GM19397 (cell line): ENCODE measurements at regions not wholly inside any gene's neighbourhood (a gene's known extent, or its start where the extent isn't known, plus 50 kb on each side); places are given as distances from the start of the nearest gene placed in this dataset.
"Not testable (repeated sequence)": the region's sequence is repeated elsewhere in the genome, so short reads cannot be mapped to it uniquely, and the experiment has no call there.

Experiments
- ATAC-seq: cut with Tn5 transposase; IDR thresholded peaks from one replicate; pipeline ENCODE4 v1.9.1; 2021; ENCODE audit warnings: mild to moderate bottlenecking, moderate library complexity; ENCODE audit not compliant: unreplicated experiment

GRCh38 chr7:119748991-119749390 is 524.0 kb upstream of the KCND2 start:
- no peak for ATAC-seq

GRCh38 chr7:119756687-119757086 is 516.3 kb upstream of the KCND2 start:
- ATAC-seq, result no peak

GRCh38 chr7:119758254-119758653 is 514.7 kb upstream of the KCND2 start:
- no peak for ATAC-seq

- ATAC-seq, result no peak
Observed at GRCh38 chr7:119761776-119762175, 511.2 kb upstream of the KCND2 start.

GRCh38 chr7:119782286-119782685 is 490.7 kb upstream of the KCND2 start:
- ATAC-seq, result no peak

GRCh38 chr7:119783799-119784198 is 489.2 kb upstream of the KCND2 start:
- no peak for ATAC-seq

GRCh38 chr7:119802147-119802546 is 470.8 kb upstream of the KCND2 start:
- ATAC-seq, result no peak

GRCh38 chr7:119825091-119825655 is 447.8 kb upstream of the KCND2 start:
- no peak for ATAC-seq

- no peak for ATAC-seq
Observed at GRCh38 chr7:119826547-119826946, 446.4 kb upstream of the KCND2 start.

GRCh38 chr7:119838444-119838843 is 434.5 kb upstream of the KCND2 start:
- ATAC-seq, result no peak

- ATAC-seq, result no peak
Observed at GRCh38 chr7:119842337-119842736, 430.6 kb upstream of the KCND2 start.

GRCh38 chr7:119842786-119843185 is 430.2 kb upstream of the KCND2 start:
- ATAC-seq, result no peak

GRCh38 chr7:119861385-119861784 is 411.6 kb upstream of the KCND2 start:
- ATAC-seq, result no peak

- ATAC-seq, result no peak
Observed at GRCh38 chr7:119868387-119868786, 404.6 kb upstream of the KCND2 start.

GRCh38 chr7:119879835-119880234 is 393.1 kb upstream of the KCND2 start:
- no peak for ATAC-seq

- no peak for ATAC-seq
Observed at GRCh38 chr7:119886007-119886406, 387.0 kb upstream of the KCND2 start.

GRCh38 chr7:119886525-119886924 is 386.4 kb upstream of the KCND2 start:
- not testable (repeated sequence) for ATAC-seq

GRCh38 chr7:119888251-119888650 is 384.7 kb upstream of the KCND2 start:
- no peak for ATAC-seq

GRCh38 chr7:119890631-119891030 is 382.3 kb upstream of the KCND2 start:
- no peak for ATAC-seq

GRCh38 chr7:119895320-119895719 is 377.7 kb upstream of the KCND2 start:
- no peak for ATAC-seq

GRCh38 chr7:119896386-119896785 is 376.6 kb upstream of the KCND2 start:
- ATAC-seq, result no peak

GRCh38 chr7:119900996-119901672 is 371.8 kb upstream of the KCND2 start:
- no peak for ATAC-seq

GRCh38 chr7:119903085-119903484 is 369.9 kb upstream of the KCND2 start:
- ATAC-seq, result no peak
